GM12875 (cell line): ENCODE measurements at regions not wholly inside any gene's neighbourhood (a gene's known extent, or its start where the extent isn't known, plus 50 kb on each side); places are given as distances from the start of the nearest gene placed in this dataset.

Experiments
- H3K4me3 ChIP-seq: one replicate; pipeline ENCODE4 v1.5.1; 2011; ENCODE audit warnings: low read depth, low read length, control low read depth
- CTCF ChIP-seq: IDR thresholded peaks from 2 replicates; pipeline ENCODE4 v1.5.1; 2011; ENCODE audit warnings: low read depth, mild to moderate bottlenecking, control low read depth, inconsistent platforms, low read length, moderate library complexity, borderline replicate concordance; ENCODE audit not compliant: insufficient read depth

GRCh38 chr21:35777081-35777480 is 283.2 kb downstream of the SETD4 start:
- TF ChIP-seq CTCF = no peak
- no peak overlapping the region for H3K4me3 ChIP-seq

GRCh38 chr21:35775778-35776544 is 284.4 kb downstream of the SETD4 start:
- no peak for TF ChIP-seq CTCF
- no peak overlapping the region for H3K4me3 ChIP-seq

GRCh38 chr21:35770101-35770945 is 290.0 kb downstream of the SETD4 start:
- TF ChIP-seq CTCF = no peak
- H3K4me3 ChIP-seq = no peak overlapping the region

- TF ChIP-seq CTCF = no peak
- H3K4me3 ChIP-seq = no peak overlapping the region
These were observed 292.1 kb downstream of the SETD4 start for GRCh38 chr21:35768187-35768586.

GRCh38 chr21:35764586-35764985 is 295.7 kb downstream of the SETD4 start:
- TF ChIP-seq CTCF = no peak

GRCh38 chr21:35764077-35764476 is 296.2 kb downstream of the SETD4 start:
- TF ChIP-seq CTCF = no peak

More at GRCh38 chr21:35764586-35764985, 295.7 kb downstream of the SETD4 start:
- no peak overlapping the region for H3K4me3 ChIP-seq

More at GRCh38 chr21:35764077-35764476, 296.2 kb downstream of the SETD4 start:
- no peak overlapping the region for H3K4me3 ChIP-seq
